ENCODE measurements at regions not wholly inside any gene's neighbourhood (a gene's known extent, or its start where the extent isn't known, plus 50 kb on each side); places are given as distances from the start of the nearest gene placed in this dataset.

DNA sequence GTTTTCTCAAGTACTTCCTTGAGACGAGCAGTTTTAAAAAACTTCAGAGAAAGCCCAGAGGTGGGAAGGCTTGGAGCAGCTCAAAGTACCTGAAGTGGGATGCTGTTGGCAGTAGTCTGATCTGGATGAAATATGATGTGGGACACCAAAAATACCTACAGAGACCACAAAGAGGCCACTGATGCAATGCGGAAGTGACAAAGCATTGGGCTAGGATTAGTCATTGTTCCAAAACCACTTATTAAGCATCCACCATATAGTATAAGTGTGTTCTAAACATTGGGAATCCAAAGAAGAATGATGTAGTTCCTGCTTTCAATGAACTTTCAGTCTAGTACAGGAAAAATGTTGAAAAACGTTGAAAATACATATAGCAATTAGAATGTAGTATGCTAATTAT, 386.1 kb upstream of the CNKSR2 start:
- ChIA-PET POLR2A (no interaction called here), RAD21 (ENCODE audit: low non-redundant PET in 1 of 2, low total read pairs in 2 of 2, uncharacterized antibody in 2 of 2, unreplicated experiment in 2 of 2) (no interaction called here), CTCF (no interaction called here)
- Histone ChIP-seq H3K27me3 (ENCODE audit: insufficient read depth, low read length) (no peaks in the 10 kb centered on the region), H3K9ac (ENCODE audit: low read length) (no peak overlapping the region), H4K20me1 (ENCODE audit: insufficient read depth) (no peaks in the 10 kb centered on the region), H3K4me2 (ENCODE audit: low read length) (no peak overlapping the region), H3K36me3 (ENCODE audit: control insufficient read depth in 1 of 2, insufficient read depth in 2 of 2, low read length in 2 of 2) (no peaks in the 10 kb centered on the region), H3K79me2 (ENCODE audit: insufficient read depth, low read length) (no peaks in the 10 kb centered on the region), H3K4me3 (replicated peaks in 1 of 2; ENCODE audit: low read depth in 1 of 2, low read length in 2 of 2) (no peak overlapping the region), H3K9me3 (ENCODE audit: control insufficient read depth in 1 of 2, insufficient read depth in 1 of 2, low read depth in 1 of 2, low read length in 2 of 2) (no peaks in the 10 kb centered on the region), H2AFZ (ENCODE audit: low read depth, low read length, poor library complexity, severe bottlenecking) (no peak overlapping the region), H3K27ac (ENCODE audit: low read depth, low read length) (no peak overlapping the region), H3K4me1 (ENCODE audit: control insufficient read depth in 1 of 2, insufficient read depth in 2 of 2, low read length in 2 of 2) (no peaks in the 10 kb centered on the region), H3K9me2 (ENCODE audit: insufficient read depth) (no peaks in the 10 kb centered on the region)
- ATAC-seq: no peak
- no TSS peak for BruUV-seq (replicated peaks)
- intact Hi-C loops (cut with micrococcal nuclease): no loop called here
- TF ChIP-seq EGR1 (IDR thresholded peaks at IDR 0.05; ENCODE audit: low read depth) (no peak), JUND (IDR thresholded peaks at IDR 0.05) (no peak), EZH2phosphoT487 (IDR thresholded peaks at IDR 0.05; ENCODE audit: borderline replicate concordance) (no peak), CEBPB (IDR thresholded peaks at IDR 0.05; ENCODE audit: low read depth) (no peak), ZNF274 (IDR thresholded peaks at IDR 0.05; ENCODE audit: low read depth, low read length) (no peak), ZFX (IDR thresholded peaks at IDR 0.05) (no peak), POLR2AphosphoS5 (IDR thresholded peaks at IDR 0.05; ENCODE audit: low read depth, low read length) (no peak), FOSL1 (IDR thresholded peaks at IDR 0.05; ENCODE audit: low read depth) (no peak)
- TF ChIP-seq, protein P1, sequence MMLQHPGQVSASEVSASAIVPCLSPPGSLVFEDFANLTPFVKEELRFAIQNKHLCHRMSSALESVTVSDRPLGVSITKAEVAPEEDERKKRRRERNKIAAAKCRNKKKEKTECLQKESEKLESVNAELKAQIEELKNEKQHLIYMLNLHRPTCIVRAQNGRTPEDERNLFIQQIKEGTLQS (IDR thresholded peaks at IDR 0.05): no peak
- DNase-seq (ENCODE audit: low read depth, low spot score): no peak

DNA sequence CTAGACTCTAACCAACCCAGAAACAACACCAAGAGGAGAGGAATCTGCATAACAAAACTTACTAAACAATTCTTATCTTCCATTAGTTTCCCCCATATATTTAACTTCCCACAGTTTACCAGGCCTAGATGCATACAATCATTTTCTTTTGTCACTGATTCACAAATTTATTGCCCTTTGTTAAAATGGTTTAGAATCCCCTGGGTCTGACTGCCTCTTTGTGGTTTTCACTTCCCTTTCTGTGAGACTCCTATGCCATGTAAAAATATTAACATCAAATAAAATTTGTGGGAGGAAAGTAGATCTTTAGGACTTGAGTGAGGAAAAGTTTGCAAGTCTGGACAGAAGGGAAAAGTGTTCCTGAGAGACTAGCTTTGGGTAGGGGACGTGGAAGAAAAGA, 393.8 kb upstream of the CNKSR2 start:
- H3K36me3 ChIP-seq (ENCODE audit: control insufficient read depth in 1 of 2, insufficient read depth in 2 of 2, low read length in 2 of 2): no peaks in the 10 kb centered on the region
- no peak overlapping the region for H3K4me3 ChIP-seq (replicated peaks in 1 of 2; ENCODE audit: low read depth in 1 of 2, low read length in 2 of 2)
- no peaks in the 10 kb centered on the region for H3K4me1 ChIP-seq (ENCODE audit: control insufficient read depth in 1 of 2, insufficient read depth in 2 of 2, low read length in 2 of 2)
- BruUV-seq (replicated peaks): no TSS peak
- no peaks in the 10 kb centered on the region for H4K20me1 ChIP-seq (ENCODE audit: insufficient read depth)
- ATAC-seq (no peak), DNase-seq (ENCODE audit: low read depth, low spot score) (no peak)
- no peaks in the 10 kb centered on the region for H3K27me3 ChIP-seq (ENCODE audit: insufficient read depth, low read length)
- ChIA-PET CTCF (no interaction called here), POLR2A (no interaction called here), RAD21 (ENCODE audit: low non-redundant PET in 1 of 2, low total read pairs in 2 of 2, uncharacterized antibody in 2 of 2, unreplicated experiment in 2 of 2) (no interaction called here)
- no peak overlapping the region for H3K9ac ChIP-seq (ENCODE audit: low read length)
- no peak overlapping the region for H2AFZ ChIP-seq (ENCODE audit: low read depth, low read length, poor library complexity, severe bottlenecking)
- H3K79me2 ChIP-seq (ENCODE audit: insufficient read depth, low read length): no peaks in the 10 kb centered on the region
- intact Hi-C loops (cut with micrococcal nuclease): no loop called here
- TF ChIP-seq FOSL1 (IDR thresholded peaks at IDR 0.05; ENCODE audit: low read depth) (no peak), CEBPB (IDR thresholded peaks at IDR 0.05; ENCODE audit: low read depth) (no peak), YY1 (IDR thresholded peaks at IDR 0.05; ENCODE audit: extremely low read depth, insufficient replicate concordance, low read depth, low read length) (no peak), JUND (IDR thresholded peaks at IDR 0.05) (no peak), POLR2AphosphoS5 (IDR thresholded peaks at IDR 0.05; ENCODE audit: low read depth, low read length) (no peak), ZFX (IDR thresholded peaks at IDR 0.05) (no peak), RAD21 (IDR thresholded peaks at IDR 0.05; ENCODE audit: low read depth) (no peak)
- TF ChIP-seq, protein P2, sequence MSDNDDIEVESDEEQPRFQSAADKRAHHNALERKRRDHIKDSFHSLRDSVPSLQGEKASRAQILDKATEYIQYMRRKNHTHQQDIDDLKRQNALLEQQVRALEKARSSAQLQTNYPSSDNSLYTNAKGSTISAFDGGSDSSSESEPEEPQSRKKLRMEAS (IDR thresholded peaks at IDR 0.05): no peak
- TF ChIP-seq, protein P3, sequence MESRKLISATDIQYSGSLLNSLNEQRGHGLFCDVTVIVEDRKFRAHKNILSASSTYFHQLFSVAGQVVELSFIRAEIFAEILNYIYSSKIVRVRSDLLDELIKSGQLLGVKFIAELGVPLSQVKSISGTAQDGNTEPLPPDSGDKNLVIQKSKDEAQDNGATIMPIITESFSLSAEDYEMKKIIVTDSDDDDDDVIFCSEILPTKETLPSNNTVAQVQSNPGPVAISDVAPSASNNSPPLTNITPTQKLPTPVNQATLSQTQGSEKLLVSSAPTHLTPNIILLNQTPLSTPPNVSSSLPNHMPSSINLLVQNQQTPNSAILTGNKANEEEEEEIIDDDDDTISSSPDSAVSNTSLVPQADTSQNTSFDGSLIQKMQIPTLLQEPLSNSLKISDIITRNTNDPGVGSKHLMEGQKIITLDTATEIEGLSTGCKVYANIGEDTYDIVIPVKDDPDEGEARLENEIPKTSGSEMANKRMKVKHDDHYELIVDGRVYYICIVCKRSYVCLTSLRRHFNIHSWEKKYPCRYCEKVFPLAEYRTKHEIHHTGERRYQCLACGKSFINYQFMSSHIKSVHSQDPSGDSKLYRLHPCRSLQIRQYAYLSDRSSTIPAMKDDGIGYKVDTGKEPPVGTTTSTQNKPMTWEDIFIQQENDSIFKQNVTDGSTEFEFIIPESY (IDR thresholded peaks at IDR 0.05; ENCODE audit: extremely low read depth, insufficient replicate concordance, low read length): no peak
- no peak overlapping the region for H3K4me2 ChIP-seq (ENCODE audit: low read length)
- no peak overlapping the region for H3K27ac ChIP-seq (ENCODE audit: low read depth, low read length)
- H3K9me2 ChIP-seq (ENCODE audit: insufficient read depth): no peaks in the 10 kb centered on the region
- H3K9me3 ChIP-seq (ENCODE audit: control insufficient read depth in 1 of 2, insufficient read depth in 1 of 2, low read depth in 1 of 2, low read length in 2 of 2): no peaks in the 10 kb centered on the region
